ENCODE measurements at regions not wholly inside any gene's neighbourhood (a gene's known extent, or its start where the extent isn't known, plus 50 kb on each side); places are given as distances from the start of the nearest gene placed in this dataset.

GRCh38 chr5:159667286-159667685 is 249.0 kb upstream of the ADRA1B start:
- TF ChIP-seq, protein P1, sequence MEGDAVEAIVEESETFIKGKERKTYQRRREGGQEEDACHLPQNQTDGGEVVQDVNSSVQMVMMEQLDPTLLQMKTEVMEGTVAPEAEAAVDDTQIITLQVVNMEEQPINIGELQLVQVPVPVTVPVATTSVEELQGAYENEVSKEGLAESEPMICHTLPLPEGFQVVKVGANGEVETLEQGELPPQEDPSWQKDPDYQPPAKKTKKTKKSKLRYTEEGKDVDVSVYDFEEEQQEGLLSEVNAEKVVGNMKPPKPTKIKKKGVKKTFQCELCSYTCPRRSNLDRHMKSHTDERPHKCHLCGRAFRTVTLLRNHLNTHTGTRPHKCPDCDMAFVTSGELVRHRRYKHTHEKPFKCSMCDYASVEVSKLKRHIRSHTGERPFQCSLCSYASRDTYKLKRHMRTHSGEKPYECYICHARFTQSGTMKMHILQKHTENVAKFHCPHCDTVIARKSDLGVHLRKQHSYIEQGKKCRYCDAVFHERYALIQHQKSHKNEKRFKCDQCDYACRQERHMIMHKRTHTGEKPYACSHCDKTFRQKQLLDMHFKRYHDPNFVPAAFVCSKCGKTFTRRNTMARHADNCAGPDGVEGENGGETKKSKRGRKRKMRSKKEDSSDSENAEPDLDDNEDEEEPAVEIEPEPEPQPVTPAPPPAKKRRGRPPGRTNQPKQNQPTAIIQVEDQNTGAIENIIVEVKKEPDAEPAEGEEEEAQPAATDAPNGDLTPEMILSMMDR (IDR thresholded peaks at IDR 0.05; ENCODE audit: poor library complexity), result no peak
- no peak for TF ChIP-seq EZH2 (IDR thresholded peaks at IDR 0.05; ENCODE audit: borderline replicate concordance)
- TF ChIP-seq EZH2phosphoT487 (IDR thresholded peaks at IDR 0.05; ENCODE audit: low read depth, severe bottlenecking, unreplicated experiment), result no peak

All from hepatocyte (in vitro differentiated cells).